ENCODE measurements at regions not wholly inside any gene's neighbourhood (a gene's known extent, or its start where the extent isn't known, plus 50 kb on each side); places are given as distances from the start of the nearest gene placed in this dataset.

DNA sequence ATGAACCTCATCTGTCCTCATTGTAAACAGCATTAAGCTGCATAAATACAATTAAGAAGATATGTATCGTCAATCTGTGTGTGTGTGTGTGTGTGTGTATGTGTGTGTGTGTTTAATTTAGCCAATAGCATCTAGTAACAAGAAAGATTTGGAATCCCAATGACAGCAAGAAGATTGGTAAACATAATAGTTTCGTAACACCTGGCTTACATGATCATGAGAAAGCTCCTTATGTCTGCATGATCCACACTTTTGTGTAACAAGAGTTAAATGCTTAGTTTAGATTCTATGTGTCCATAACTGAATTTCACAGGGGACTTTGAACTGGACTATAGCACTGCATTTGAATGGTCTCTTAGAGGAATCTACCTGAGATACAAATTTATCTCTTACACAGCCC lies 191.0 kb upstream of the BET1 start:
- DNase-seq (no peak), ATAC-seq (no peak)
- H3K27ac ChIP-seq (ENCODE audit: low read length) = no peak overlapping the region
- H3K9me3 ChIP-seq (ENCODE audit: control insufficient read depth, insufficient read depth, low read length) = peaks cover 3% of the 10 kb centered on the region
- H3K36me3 ChIP-seq (ENCODE audit: control insufficient read depth, insufficient read depth, low read length) = no peaks in the 10 kb centered on the region
- intact Hi-C loops (cut with micrococcal nuclease) = no loop called here
- Mint-ChIP-seq H3K27ac (no peak overlapping the region), H3K27me3 (ENCODE audit: low read depth in 2 of 2) (peaks cover 0 to 3% of the 10 kb centered on the region in 2 donors), H3K36me3 (no peaks in the 10 kb centered on the region), H3K9me3 (peaks cover 0 to 2% of the 10 kb centered on the region in 2 donors), H3K4me3 (no peak overlapping the region), H3K4me1 (no peaks in the 10 kb centered on the region)
- H3K4me1 ChIP-seq (ENCODE audit: control insufficient read depth, insufficient read depth, low read length) = no peaks in the 10 kb centered on the region
- H3K27me3 ChIP-seq (ENCODE audit: control insufficient read depth, insufficient read depth, low read length) = no peaks in the 10 kb centered on the region
- TF ChIP-seq, protein P1, sequence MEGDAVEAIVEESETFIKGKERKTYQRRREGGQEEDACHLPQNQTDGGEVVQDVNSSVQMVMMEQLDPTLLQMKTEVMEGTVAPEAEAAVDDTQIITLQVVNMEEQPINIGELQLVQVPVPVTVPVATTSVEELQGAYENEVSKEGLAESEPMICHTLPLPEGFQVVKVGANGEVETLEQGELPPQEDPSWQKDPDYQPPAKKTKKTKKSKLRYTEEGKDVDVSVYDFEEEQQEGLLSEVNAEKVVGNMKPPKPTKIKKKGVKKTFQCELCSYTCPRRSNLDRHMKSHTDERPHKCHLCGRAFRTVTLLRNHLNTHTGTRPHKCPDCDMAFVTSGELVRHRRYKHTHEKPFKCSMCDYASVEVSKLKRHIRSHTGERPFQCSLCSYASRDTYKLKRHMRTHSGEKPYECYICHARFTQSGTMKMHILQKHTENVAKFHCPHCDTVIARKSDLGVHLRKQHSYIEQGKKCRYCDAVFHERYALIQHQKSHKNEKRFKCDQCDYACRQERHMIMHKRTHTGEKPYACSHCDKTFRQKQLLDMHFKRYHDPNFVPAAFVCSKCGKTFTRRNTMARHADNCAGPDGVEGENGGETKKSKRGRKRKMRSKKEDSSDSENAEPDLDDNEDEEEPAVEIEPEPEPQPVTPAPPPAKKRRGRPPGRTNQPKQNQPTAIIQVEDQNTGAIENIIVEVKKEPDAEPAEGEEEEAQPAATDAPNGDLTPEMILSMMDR (IDR thresholded peaks at IDR 0.05) = no peak
- H3K4me3 ChIP-seq (ENCODE audit: low read length) = no peak overlapping the region
- 95% methylated on average over 2 of the region's 2 CpGs for WGBS (ENCODE audit: insufficient coverage)

DNA sequence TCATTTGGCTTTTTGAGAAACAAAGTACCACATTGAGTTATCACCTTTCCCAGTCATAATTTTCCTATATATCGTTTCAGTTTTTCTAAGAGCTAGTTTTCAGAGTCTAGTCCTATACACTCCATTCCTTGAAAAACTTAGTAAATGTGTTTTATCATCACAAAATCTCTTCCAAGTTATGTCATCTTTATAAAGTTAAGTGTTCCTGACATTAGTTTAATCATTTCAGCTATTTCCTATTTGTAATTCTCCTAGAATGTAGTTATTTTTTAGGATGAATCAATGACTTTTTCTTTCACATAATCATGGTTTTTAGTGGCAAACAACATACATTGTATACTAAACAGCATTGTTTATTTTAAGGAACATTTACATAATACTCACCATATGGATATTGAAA lies 191.7 kb upstream of the BET1 start:
- Histone ChIP-seq H3K4me1 (ENCODE audit: control insufficient read depth, insufficient read depth, low read length) (no peaks in the 10 kb centered on the region), H3K27ac (ENCODE audit: low read length) (no peak overlapping the region), H3K36me3 (ENCODE audit: control insufficient read depth, insufficient read depth, low read length) (no peaks in the 10 kb centered on the region), H3K9me3 (ENCODE audit: control insufficient read depth, insufficient read depth, low read length) (no peaks in the 10 kb centered on the region), H3K4me3 (ENCODE audit: low read length) (no peak overlapping the region), H3K27me3 (ENCODE audit: control insufficient read depth, insufficient read depth, low read length) (no peaks in the 10 kb centered on the region)
- Mint-ChIP-seq H3K4me3 (no peak overlapping the region), H3K36me3 (no peaks in the 10 kb centered on the region), H3K4me1 (no peaks in the 10 kb centered on the region), H3K27ac (no peak overlapping the region), H3K9me3 (peaks cover 0 to 2% of the 10 kb centered on the region in 2 donors), H3K27me3 (ENCODE audit: low read depth in 2 of 2) (peaks cover 0 to 3% of the 10 kb centered on the region in 2 donors)
- DNase-seq = no peak
- WGBS (ENCODE audit: insufficient coverage) = no CpG with 5 or more reads among the region's 1 CpG
- TF ChIP-seq, protein P1 (IDR thresholded peaks at IDR 0.05) = no peak
- ATAC-seq = no peak
- intact Hi-C loops (cut with micrococcal nuclease) = no loop called here

DNA sequence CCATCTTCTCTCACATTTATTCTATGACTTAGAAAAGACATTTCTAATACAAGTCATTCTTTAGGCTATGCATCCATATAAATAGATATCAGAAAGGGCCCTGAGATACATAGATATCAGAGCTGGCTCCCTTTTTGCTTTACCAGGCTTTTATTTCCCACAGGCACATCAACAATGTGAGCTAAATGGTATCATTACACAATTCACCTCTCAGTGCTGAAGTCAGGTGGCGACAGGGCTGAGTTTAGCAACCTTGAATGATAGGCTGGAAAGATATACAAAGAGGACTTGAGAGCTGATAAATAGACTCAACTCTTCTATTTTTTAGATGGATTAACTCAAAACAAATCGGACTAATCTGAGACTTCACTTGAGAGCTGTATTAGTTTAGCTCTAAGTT lies 189.2 kb upstream of the COL1A2 start:
- intact Hi-C loops (cut with micrococcal nuclease) = no loop called here
- no peak overlapping the region for H3K27ac Mint-ChIP-seq
- no peaks in the 10 kb centered on the region for H3K9me3 ChIP-seq (ENCODE audit: control insufficient read depth, insufficient read depth, low read length)
- H3K4me1 Mint-ChIP-seq = no peaks in the 10 kb centered on the region
- DNase-seq (no peak), ATAC-seq (no peak)
- no peaks in the 10 kb centered on the region for H3K36me3 Mint-ChIP-seq
- TF ChIP-seq, protein P1 (IDR thresholded peaks at IDR 0.05) = no peak
- H3K4me3 ChIP-seq (ENCODE audit: low read length) = no peak overlapping the region
- WGBS (ENCODE audit: insufficient coverage) = 100% methylated on average over 1 of the region's 2 CpGs
- no peak overlapping the region for H3K27ac ChIP-seq (ENCODE audit: low read length)
- no peaks in the 10 kb centered on the region for H3K27me3 Mint-ChIP-seq (ENCODE audit: low read depth in 2 of 2)
- peaks cover 2 to 3% of the 10 kb centered on the region in 2 donors for H3K9me3 Mint-ChIP-seq
- H3K36me3 ChIP-seq (ENCODE audit: control insufficient read depth, insufficient read depth, low read length) = no peaks in the 10 kb centered on the region
- H3K27me3 ChIP-seq (ENCODE audit: control insufficient read depth, insufficient read depth, low read length) = no peaks in the 10 kb centered on the region
- no peak overlapping the region for H3K4me3 Mint-ChIP-seq
- H3K4me1 ChIP-seq (ENCODE audit: control insufficient read depth, insufficient read depth, low read length) = no peaks in the 10 kb centered on the region

DNA sequence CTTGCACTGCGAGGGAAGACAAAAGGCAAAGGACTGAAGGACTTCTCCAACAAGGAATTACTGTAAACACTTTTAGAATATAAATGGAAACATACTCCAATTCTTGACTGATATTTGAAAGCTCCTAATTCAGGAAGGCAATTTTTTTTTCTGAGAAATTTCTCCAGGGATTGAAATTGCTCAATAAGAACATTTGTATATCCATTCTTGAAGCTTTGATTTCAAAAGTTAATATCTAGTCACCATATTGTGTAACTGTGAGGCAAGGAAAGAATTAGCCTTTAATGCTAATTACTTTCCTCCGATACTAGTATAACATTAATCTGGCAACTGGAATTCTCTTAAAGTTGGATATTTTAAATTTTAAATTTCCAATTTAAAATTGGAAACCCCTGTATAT lies 188.4 kb upstream of the COL1A2 start:
- Mint-ChIP-seq H3K36me3 (no peaks in the 10 kb centered on the region), H3K4me3 (no peak overlapping the region), H3K27me3 (ENCODE audit: low read depth in 2 of 2) (no peaks in the 10 kb centered on the region), H3K9me3 (peaks cover 2 to 3% of the 10 kb centered on the region in 2 donors), H3K4me1 (no peaks in the 10 kb centered on the region), H3K27ac (no peak overlapping the region)
- Histone ChIP-seq H3K36me3 (ENCODE audit: control insufficient read depth, insufficient read depth, low read length) (no peaks in the 10 kb centered on the region), H3K27me3 (ENCODE audit: control insufficient read depth, insufficient read depth, low read length) (no peaks in the 10 kb centered on the region), H3K4me1 (ENCODE audit: control insufficient read depth, insufficient read depth, low read length) (no peaks in the 10 kb centered on the region), H3K27ac (ENCODE audit: low read length) (no peak overlapping the region), H3K9me3 (ENCODE audit: control insufficient read depth, insufficient read depth, low read length) (no peaks in the 10 kb centered on the region), H3K4me3 (ENCODE audit: low read length) (no peak overlapping the region)
- no peak for DNase-seq
- intact Hi-C loops (cut with micrococcal nuclease) = no loop called here
- no peak for ATAC-seq
- no CpG with 5 or more reads among the region's 2 CpGs for WGBS (ENCODE audit: insufficient coverage)
- TF ChIP-seq, protein P1 (IDR thresholded peaks at IDR 0.05) = no peak

Data from natural killer cell (primary cell).